ENCODE measurements at regions not wholly inside any gene's neighbourhood (a gene's known extent, or its start where the extent isn't known, plus 50 kb on each side); places are given as distances from the start of the nearest gene placed in this dataset.

- no peak for TF ChIP-seq CTCF (IDR thresholded peaks at IDR 0.05)
- DNase-seq (no peak), ATAC-seq (no peak)
- Histone ChIP-seq H3K36me3 (no peaks in the 10 kb centered on the region), H3K27me3 (peaks cover 0 to 9% (median 0%) of the 10 kb centered on the region in 7 donors), H3K9me3 (no peaks in the 10 kb centered on the region), H3K27ac (no peak overlapping the region), H3K4me3 (no peak overlapping the region), H3K4me1 (no peaks in the 10 kb centered on the region)
- WGBS, 2 donors = 60 to 63% methylated on average over 3 of the region's 3 CpGs
- intact Hi-C loops (cut with DNase I) = loop anchor here in 1 of 10 donors (10.0 kb wide), 1 partner anchor 406 kb away; no protein-coding TSS in a partner anchor
Observed at GRCh38 chr15:47890397-47891150, 173.3 kb downstream of the SEMA6D start.

- ATAC-seq (no peak), DNase-seq (no peak)
- H3K9me3 ChIP-seq = peaks cover 0 to 10% (median 0%) of the 10 kb centered on the region in 11 donors
- intact Hi-C loops (cut with DNase I) = loop anchor here in 1 of 10 donors (10.0 kb wide), 1 partner anchor 413 kb away; no protein-coding TSS in a partner anchor
- H3K27me3 ChIP-seq = no peaks in the 10 kb centered on the region
- no peak for TF ChIP-seq CTCF (IDR thresholded peaks at IDR 0.05)
- H3K4me1 ChIP-seq = no peaks in the 10 kb centered on the region
- H3K27ac ChIP-seq = no peak overlapping the region
- H3K4me3 ChIP-seq = no peak overlapping the region
- WGBS, 2 donors = 71 to 94% methylated on average over 2 of the region's 2 CpGs
- no peaks in the 10 kb centered on the region for H3K36me3 ChIP-seq
Observed at GRCh38 chr15:47897525-47897924, 180.2 kb downstream of the SEMA6D start.

- no peak for TF ChIP-seq CTCF (IDR thresholded peaks at IDR 0.05)
- H3K4me1 ChIP-seq = no peaks in the 10 kb centered on the region
- WGBS, 2 donors = 88 to 90% methylated on average over 1 of the region's 1 CpG
- no peak for DNase-seq
- H3K27me3 ChIP-seq = no peaks in the 10 kb centered on the region
- H3K9me3 ChIP-seq = peaks cover 0 to 33% (median 3%) of the 10 kb centered on the region in 11 donors
- no peak overlapping the region for H3K4me3 ChIP-seq
- ATAC-seq = no peak
- no peaks in the 10 kb centered on the region for H3K36me3 ChIP-seq
- intact Hi-C loops (cut with DNase I) = loop anchor here in 1 of 10 donors (10.0 kb wide), 1 partner anchor 64 kb away; no protein-coding TSS in a partner anchor
- H3K27ac ChIP-seq = no peak overlapping the region
Observed at GRCh38 chr15:47900751-47901150, 183.4 kb downstream of the SEMA6D start.

- TF ChIP-seq CTCF (IDR thresholded peaks at IDR 0.05) = no peak
- H3K27me3 ChIP-seq = no peaks in the 10 kb centered on the region
- no peak overlapping the region for H3K4me3 ChIP-seq
- H3K36me3 ChIP-seq = no peaks in the 10 kb centered on the region
- intact Hi-C loops (cut with DNase I) = loop anchor here in 1 of 10 donors (10.0 kb wide), 1 partner anchor 61 kb away; no protein-coding TSS in a partner anchor
- no peak overlapping the region for H3K27ac ChIP-seq
- no peak for DNase-seq
- ATAC-seq = no peak
- no peaks in the 10 kb centered on the region for H3K4me1 ChIP-seq
- peaks cover 0 to 33% (median 3%) of the 10 kb centered on the region in 11 donors for H3K9me3 ChIP-seq
Observed at GRCh38 chr15:47903368-47903767, 186.1 kb downstream of the SEMA6D start.

Data from heart right ventricle (tissue), 16 donors.